ENCODE measurements at regions not wholly inside any gene's neighbourhood (a gene's known extent, or its start where the extent isn't known, plus 50 kb on each side); places are given as distances from the start of the nearest gene placed in this dataset.

DNA sequence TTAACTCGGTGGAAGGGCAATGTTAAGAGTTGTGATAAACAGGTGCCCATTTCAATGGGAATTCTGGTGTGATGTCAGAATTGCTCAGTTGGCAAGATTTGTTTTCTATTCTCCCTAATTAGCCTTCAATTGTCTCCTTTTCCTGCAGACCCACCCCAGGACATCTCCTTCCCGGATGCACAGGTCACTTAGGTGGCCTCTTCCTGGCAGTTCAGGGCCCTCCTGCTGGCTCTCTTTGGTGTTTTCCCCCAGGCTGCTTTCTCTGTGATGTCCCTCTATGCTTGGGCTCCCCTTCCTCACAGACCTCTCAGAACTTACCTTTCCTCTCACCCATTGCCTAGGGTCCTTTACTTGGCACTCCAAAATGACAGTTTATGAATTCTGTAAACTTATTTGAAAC, 126.3 kb downstream of the GPAT3 start:
- TF ChIP-seq, protein P1, sequence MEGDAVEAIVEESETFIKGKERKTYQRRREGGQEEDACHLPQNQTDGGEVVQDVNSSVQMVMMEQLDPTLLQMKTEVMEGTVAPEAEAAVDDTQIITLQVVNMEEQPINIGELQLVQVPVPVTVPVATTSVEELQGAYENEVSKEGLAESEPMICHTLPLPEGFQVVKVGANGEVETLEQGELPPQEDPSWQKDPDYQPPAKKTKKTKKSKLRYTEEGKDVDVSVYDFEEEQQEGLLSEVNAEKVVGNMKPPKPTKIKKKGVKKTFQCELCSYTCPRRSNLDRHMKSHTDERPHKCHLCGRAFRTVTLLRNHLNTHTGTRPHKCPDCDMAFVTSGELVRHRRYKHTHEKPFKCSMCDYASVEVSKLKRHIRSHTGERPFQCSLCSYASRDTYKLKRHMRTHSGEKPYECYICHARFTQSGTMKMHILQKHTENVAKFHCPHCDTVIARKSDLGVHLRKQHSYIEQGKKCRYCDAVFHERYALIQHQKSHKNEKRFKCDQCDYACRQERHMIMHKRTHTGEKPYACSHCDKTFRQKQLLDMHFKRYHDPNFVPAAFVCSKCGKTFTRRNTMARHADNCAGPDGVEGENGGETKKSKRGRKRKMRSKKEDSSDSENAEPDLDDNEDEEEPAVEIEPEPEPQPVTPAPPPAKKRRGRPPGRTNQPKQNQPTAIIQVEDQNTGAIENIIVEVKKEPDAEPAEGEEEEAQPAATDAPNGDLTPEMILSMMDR (IDR thresholded peaks at IDR 0.05; ENCODE audit: extremely low read depth in 1 of 2, insufficient read depth in 1 of 2, low read depth in 1 of 2, low read length in 2 of 2), result no peak
- TF ChIP-seq GATA2 (IDR thresholded peaks at IDR 0.05; ENCODE audit: insufficient read depth, insufficient read length, low read depth, low read length), result no peak
- TF ChIP-seq, protein P2, sequence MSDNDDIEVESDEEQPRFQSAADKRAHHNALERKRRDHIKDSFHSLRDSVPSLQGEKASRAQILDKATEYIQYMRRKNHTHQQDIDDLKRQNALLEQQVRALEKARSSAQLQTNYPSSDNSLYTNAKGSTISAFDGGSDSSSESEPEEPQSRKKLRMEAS (IDR thresholded peaks at IDR 0.05; ENCODE audit: insufficient read depth, insufficient read length), result no peak
- TF ChIP-seq POLR2AphosphoS5 (IDR thresholded peaks at IDR 0.05; ENCODE audit: insufficient read depth, low read depth, low read length), result no peak
